ENCODE measurements at regions not wholly inside any gene's neighbourhood (a gene's known extent, or its start where the extent isn't known, plus 50 kb on each side); places are given as distances from the start of the nearest gene placed in this dataset.

- no peak for TF ChIP-seq POLR2A (IDR thresholded peaks at IDR 0.05)
- TF ChIP-seq CTCF (IDR thresholded peaks at IDR 0.05), result no peak
- no peak for TF ChIP-seq EP300 (IDR thresholded peaks at IDR 0.05)
Observed at GRCh38 chr6:85005494-85005893, 241.1 kb upstream of the TBX18 start.

Data from sigmoid colon (tissue), 4 donors.